Activated CD4-positive, alpha-beta memory T cell treated with anti-CD3 and anti-CD28 coated beads for 36 hours (primary cell): ENCODE measurements at regions not wholly inside any gene's neighbourhood (a gene's known extent, or its start where the extent isn't known, plus 50 kb on each side); places are given as distances from the start of the nearest gene placed in this dataset.
A peak's percentile ranks its signal among the peaks of the same experiment; 100 is the strongest.

Source experiments
- CTCF ChIA-PET: fragments of 350-600 bp; sonication (Branson Sonifier 250); formaldehyde crosslinking; loops from one replicate; lab custom pipeline; 2021; ENCODE audit warnings: antibody characterized with exemption, inconsistent platforms; lab: Charles Lee
- POLR2A ChIA-PET: fragments of 350-600 bp; sonication (Branson Sonifier 250); formaldehyde crosslinking; loops from one replicate; lab custom pipeline; 2021; ENCODE audit warnings: antibody characterized with exemption; lab: Charles Lee
- DNase-seq: peaks from one replicate; pipeline ENCODE4 v3.0.0-alpha.2; 2020
- H3K27ac Mint-ChIP-seq: one replicate; pipeline ENCODE4 v1.8.0; 2021; ENCODE audit warnings: mixed read lengths
- H3K27me3 Mint-ChIP-seq: one replicate; pipeline ENCODE4 v1.8.0; 2021; ENCODE audit warnings: mixed read lengths
- H3K36me3 Mint-ChIP-seq: one replicate; pipeline ENCODE4 v1.8.0; 2021; ENCODE audit warnings: mixed read lengths
- H3K4me1 Mint-ChIP-seq: one replicate; pipeline ENCODE4 v1.8.0; 2021; ENCODE audit warnings: low read depth, mixed read lengths
- H3K4me3 Mint-ChIP-seq: one replicate; pipeline ENCODE4 v1.8.0; 2021; ENCODE audit warnings: mild to moderate bottlenecking, mixed read lengths
- H3K9me3 Mint-ChIP-seq: one replicate; pipeline ENCODE4 v1.8.0; 2021; ENCODE audit warnings: mixed read lengths
- intact Hi-C: fragments of 100-400 bp; cut with micrococcal nuclease; formaldehyde crosslinking; loops from one replicate; pipeline ENCODE4 v1.15.1; 2023

- intact Hi-C loops: no loop called here
- H3K36me3 Mint-ChIP-seq: no peaks in the 10 kb centered on the region
Observed at GRCh38 chr10:105864854-105865253, 1223.8 kb downstream of the SORCS3 start.

GRCh38 chr10:105857268-105858264 is 1216.5 kb downstream of the SORCS3 start:
- Mint-ChIP-seq H3K4me1 (peaks cover 14% of the 10 kb centered on the region), H3K9me3 (peaks cover 2% of the 10 kb centered on the region), H3K27ac (no peak overlapping the region), H3K27me3 (no peaks in the 10 kb centered on the region), H3K36me3 (no peaks in the 10 kb centered on the region), H3K4me3 (no peak overlapping the region)
- CTCF ChIA-PET: no interaction called here
- intact Hi-C loops: no loop called here
- no peak for DNase-seq
- POLR2A ChIA-PET: no interaction called here

More at GRCh38 chr10:105864854-105865253, 1223.8 kb downstream of the SORCS3 start:
- CTCF ChIA-PET: no interaction called here
- no peaks in the 10 kb centered on the region for H3K27me3 Mint-ChIP-seq
- no peak overlapping the region for H3K27ac Mint-ChIP-seq
- H3K9me3 Mint-ChIP-seq: peaks cover 2% of the 10 kb centered on the region
- H3K4me1 Mint-ChIP-seq: no peaks in the 10 kb centered on the region
- no peak for DNase-seq
- POLR2A ChIA-PET: no interaction called here
- no peak overlapping the region for H3K4me3 Mint-ChIP-seq

GRCh38 chr10:105855791-105856190 is 1214.7 kb downstream of the SORCS3 start:
- Mint-ChIP-seq H3K9me3 (peaks cover 3% of the 10 kb centered on the region), H3K27ac (no peak overlapping the region), H3K36me3 (peaks cover 2% of the 10 kb centered on the region), H3K27me3 (no peaks in the 10 kb centered on the region), H3K4me3 (no peak overlapping the region), H3K4me1 (peaks cover 14% of the 10 kb centered on the region)
- ChIA-PET CTCF (no interaction called here), POLR2A (no interaction called here)
- intact Hi-C loops: no loop called here
- DNase-seq: no peak

- Mint-ChIP-seq H3K4me3 (no peak overlapping the region), H3K36me3 (no peaks in the 10 kb centered on the region), H3K4me1 (peaks cover 13% of the 10 kb centered on the region), H3K27ac (no peak overlapping the region), H3K27me3 (no peaks in the 10 kb centered on the region), H3K9me3 (no peaks in the 10 kb centered on the region)
- ChIA-PET CTCF (no interaction called here), POLR2A (no interaction called here)
- no peak for DNase-seq
- intact Hi-C loops: no loop called here
Observed at GRCh38 chr10:105844676-105845570, 1203.8 kb downstream of the SORCS3 start.

- ChIA-PET POLR2A (no interaction called here), CTCF (no interaction called here)
- intact Hi-C loops: no loop called here
- Mint-ChIP-seq H3K4me1 (peaks cover 15% of the 10 kb centered on the region), H3K27ac (no peak overlapping the region), H3K4me3 (no peak overlapping the region), H3K36me3 (no peaks in the 10 kb centered on the region), H3K9me3 (no peaks in the 10 kb centered on the region), H3K27me3 (no peaks in the 10 kb centered on the region)
- DNase-seq: no peak
Observed at GRCh38 chr10:105844241-105844640, 1203.2 kb downstream of the SORCS3 start.

GRCh38 chr10:105843786-105844185 is 1202.7 kb downstream of the SORCS3 start:
- DNase-seq: no peak
- ChIA-PET POLR2A (no interaction called here), CTCF (no interaction called here)
- Mint-ChIP-seq H3K36me3 (no peaks in the 10 kb centered on the region), H3K4me3 (no peak overlapping the region), H3K4me1 (peaks cover 15% of the 10 kb centered on the region), H3K9me3 (no peaks in the 10 kb centered on the region), H3K27me3 (no peaks in the 10 kb centered on the region), H3K27ac (no peak overlapping the region)
- intact Hi-C loops: no loop called here

GRCh38 chr10:105840288-105840770 is 1199.2 kb downstream of the SORCS3 start:
- no peaks in the 10 kb centered on the region for H3K27me3 Mint-ChIP-seq
- POLR2A ChIA-PET: no interaction called here
- DNase-seq: no peak
- no peak overlapping the region for H3K27ac Mint-ChIP-seq
- H3K4me3 Mint-ChIP-seq: no peak overlapping the region
- H3K9me3 Mint-ChIP-seq: peaks cover 2% of the 10 kb centered on the region
- H3K4me1 Mint-ChIP-seq: peaks cover 24% of the 10 kb centered on the region
- CTCF ChIA-PET: no interaction called here
- intact Hi-C loops: no loop called here
- no peaks in the 10 kb centered on the region for H3K36me3 Mint-ChIP-seq

- H3K4me1 Mint-ChIP-seq: peaks cover 16% of the 10 kb centered on the region
- ChIA-PET POLR2A (no interaction called here), CTCF (no interaction called here)
- intact Hi-C loops: no loop called here
- H3K27ac Mint-ChIP-seq: no peak overlapping the region
- H3K4me3 Mint-ChIP-seq: peak overlapping the region; percentile 45
- peaks cover 4% of the 10 kb centered on the region for H3K9me3 Mint-ChIP-seq
- no peaks in the 10 kb centered on the region for H3K27me3 Mint-ChIP-seq
- no peaks in the 10 kb centered on the region for H3K36me3 Mint-ChIP-seq
- DNase-seq: no peak
Observed at GRCh38 chr10:105838392-105838791, 1197.3 kb downstream of the SORCS3 start.

- Mint-ChIP-seq H3K4me1 (peaks cover 15% of the 10 kb centered on the region), H3K27me3 (no peaks in the 10 kb centered on the region), H3K36me3 (no peaks in the 10 kb centered on the region), H3K27ac (no peak overlapping the region), H3K9me3 (peaks cover 4% of the 10 kb centered on the region), H3K4me3 (peak overlapping the region; percentile 45)
- intact Hi-C loops: no loop called here
- ChIA-PET CTCF (no interaction called here), POLR2A (no interaction called here)
- no peak for DNase-seq
Observed at GRCh38 chr10:105837951-105838350, 1196.9 kb downstream of the SORCS3 start.

- Mint-ChIP-seq H3K27ac (no peak overlapping the region), H3K27me3 (no peaks in the 10 kb centered on the region), H3K36me3 (no peaks in the 10 kb centered on the region), H3K9me3 (peaks cover 6% of the 10 kb centered on the region), H3K4me1 (peaks cover 9% of the 10 kb centered on the region), H3K4me3 (no peak overlapping the region)
- POLR2A ChIA-PET: no interaction called here
- intact Hi-C loops: no loop called here
- CTCF ChIA-PET: no interaction called here
- DNase-seq: no peak
Observed at GRCh38 chr10:105834261-105835059, 1193.4 kb downstream of the SORCS3 start.

- no peak for DNase-seq
- no peak overlapping the region for H3K27ac Mint-ChIP-seq
- no peaks in the 10 kb centered on the region for H3K4me1 Mint-ChIP-seq
- H3K36me3 Mint-ChIP-seq: no peaks in the 10 kb centered on the region
- H3K9me3 Mint-ChIP-seq: peaks cover 9% of the 10 kb centered on the region
- CTCF ChIA-PET: no interaction called here
- POLR2A ChIA-PET: no interaction called here
- H3K4me3 Mint-ChIP-seq: no peak overlapping the region
- intact Hi-C loops: no loop called here
- H3K27me3 Mint-ChIP-seq: no peaks in the 10 kb centered on the region
Observed at GRCh38 chr10:105827133-105827532, 1186.0 kb downstream of the SORCS3 start.
